GM19455 (cell line): ENCODE measurements at regions not wholly inside any gene's neighbourhood (a gene's known extent, or its start where the extent isn't known, plus 50 kb on each side); places are given as distances from the start of the nearest gene placed in this dataset.

ENCODE experiments used
- ATAC-seq: cut with Tn5 transposase; IDR thresholded peaks from one replicate; pipeline ENCODE4 v1.9.1; 2021; ENCODE audit not compliant: unreplicated experiment

- no peak for ATAC-seq
Observed at GRCh38 chr14:85106506-85106905, 423.4 kb upstream of the FLRT2 start.

- no peak for ATAC-seq
Observed at GRCh38 chr14:85112762-85113161, 417.2 kb upstream of the FLRT2 start.

- ATAC-seq = no peak
Observed at GRCh38 chr14:85115921-85116320, 414.0 kb upstream of the FLRT2 start.

GRCh38 chr14:85118274-85118673, 411.7 kb upstream of the FLRT2 start:
- ATAC-seq = no peak

- ATAC-seq = no peak
Observed at GRCh38 chr14:85122690-85123089, 407.3 kb upstream of the FLRT2 start.

- no peak for ATAC-seq
Observed at GRCh38 chr14:85123755-85124154, 406.2 kb upstream of the FLRT2 start.

- ATAC-seq = no peak
Observed at GRCh38 chr14:85124631-85125290, 405.2 kb upstream of the FLRT2 start.

GRCh38 chr14:85125291-85125670, 404.7 kb upstream of the FLRT2 start:
- no peak for ATAC-seq

- ATAC-seq = no peak
Observed at GRCh38 chr14:85129921-85130320, 400.0 kb upstream of the FLRT2 start.

GRCh38 chr14:85131226-85131922, 398.6 kb upstream of the FLRT2 start:
- no peak for ATAC-seq

- no peak for ATAC-seq
Observed at GRCh38 chr14:85142982-85143381, 387.0 kb upstream of the FLRT2 start.

- no peak for ATAC-seq
Observed at GRCh38 chr14:85146779-85147178, 383.2 kb upstream of the FLRT2 start.

GRCh38 chr14:85150166-85150565, 379.8 kb upstream of the FLRT2 start:
- ATAC-seq = no peak

GRCh38 chr14:85154714-85155113, 375.2 kb upstream of the FLRT2 start:
- ATAC-seq = no peak

GRCh38 chr14:85156319-85156718, 373.6 kb upstream of the FLRT2 start:
- ATAC-seq = no peak

- no peak for ATAC-seq
Observed at GRCh38 chr14:85159726-85160125, 370.2 kb upstream of the FLRT2 start.

GRCh38 chr14:85165094-85165493, 364.9 kb upstream of the FLRT2 start:
- no peak for ATAC-seq

GRCh38 chr14:85169381-85169780, 360.6 kb upstream of the FLRT2 start:
- ATAC-seq = no peak

GRCh38 chr14:85172290-85172689, 357.7 kb upstream of the FLRT2 start:
- no peak for ATAC-seq

- ATAC-seq = no peak
Observed at GRCh38 chr14:85172889-85173477, 357.0 kb upstream of the FLRT2 start.

- ATAC-seq = no peak
Observed at GRCh38 chr14:85175556-85175955, 354.4 kb upstream of the FLRT2 start.

- no peak for ATAC-seq
Observed at GRCh38 chr14:85178864-85179263, 351.1 kb upstream of the FLRT2 start.
